ENCODE measurements at regions not wholly inside any gene's neighbourhood (a gene's known extent, or its start where the extent isn't known, plus 50 kb on each side); places are given as distances from the start of the nearest gene placed in this dataset.

GRCh38 chr13:89694451-89694850 lies 1653.0 kb upstream of the MIR17HG start:
- TF ChIP-seq EZH2 (IDR thresholded peaks at IDR 0.05; ENCODE audit: low read depth, unreplicated experiment) = no peak
- TF ChIP-seq, protein P1, sequence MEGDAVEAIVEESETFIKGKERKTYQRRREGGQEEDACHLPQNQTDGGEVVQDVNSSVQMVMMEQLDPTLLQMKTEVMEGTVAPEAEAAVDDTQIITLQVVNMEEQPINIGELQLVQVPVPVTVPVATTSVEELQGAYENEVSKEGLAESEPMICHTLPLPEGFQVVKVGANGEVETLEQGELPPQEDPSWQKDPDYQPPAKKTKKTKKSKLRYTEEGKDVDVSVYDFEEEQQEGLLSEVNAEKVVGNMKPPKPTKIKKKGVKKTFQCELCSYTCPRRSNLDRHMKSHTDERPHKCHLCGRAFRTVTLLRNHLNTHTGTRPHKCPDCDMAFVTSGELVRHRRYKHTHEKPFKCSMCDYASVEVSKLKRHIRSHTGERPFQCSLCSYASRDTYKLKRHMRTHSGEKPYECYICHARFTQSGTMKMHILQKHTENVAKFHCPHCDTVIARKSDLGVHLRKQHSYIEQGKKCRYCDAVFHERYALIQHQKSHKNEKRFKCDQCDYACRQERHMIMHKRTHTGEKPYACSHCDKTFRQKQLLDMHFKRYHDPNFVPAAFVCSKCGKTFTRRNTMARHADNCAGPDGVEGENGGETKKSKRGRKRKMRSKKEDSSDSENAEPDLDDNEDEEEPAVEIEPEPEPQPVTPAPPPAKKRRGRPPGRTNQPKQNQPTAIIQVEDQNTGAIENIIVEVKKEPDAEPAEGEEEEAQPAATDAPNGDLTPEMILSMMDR (conservative IDR thresholded peaks at IDR 0.05; ENCODE audit: low read depth in 2 of 2) = no peak
- no peak for TF ChIP-seq EZH2phosphoT487 (IDR thresholded peaks at IDR 0.05; ENCODE audit: unreplicated experiment)
- TF ChIP-seq, protein P2, sequence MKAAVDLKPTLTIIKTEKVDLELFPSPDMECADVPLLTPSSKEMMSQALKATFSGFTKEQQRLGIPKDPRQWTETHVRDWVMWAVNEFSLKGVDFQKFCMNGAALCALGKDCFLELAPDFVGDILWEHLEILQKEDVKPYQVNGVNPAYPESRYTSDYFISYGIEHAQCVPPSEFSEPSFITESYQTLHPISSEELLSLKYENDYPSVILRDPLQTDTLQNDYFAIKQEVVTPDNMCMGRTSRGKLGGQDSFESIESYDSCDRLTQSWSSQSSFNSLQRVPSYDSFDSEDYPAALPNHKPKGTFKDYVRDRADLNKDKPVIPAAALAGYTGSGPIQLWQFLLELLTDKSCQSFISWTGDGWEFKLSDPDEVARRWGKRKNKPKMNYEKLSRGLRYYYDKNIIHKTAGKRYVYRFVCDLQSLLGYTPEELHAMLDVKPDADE (IDR thresholded peaks at IDR 0.05) = no peak
- no peak for TF ChIP-seq POLR2AphosphoS5 (IDR thresholded peaks at IDR 0.05; ENCODE audit: low read depth)
- TF ChIP-seq REST (IDR thresholded peaks at IDR 0.05; ENCODE audit: unreplicated experiment) = no peak
- no peak for TF ChIP-seq STAT1 (IDR thresholded peaks at IDR 0.05; ENCODE audit: unreplicated experiment)

Measured in GM23338 (cell line).